PC-9 (cell line): ENCODE measurements at regions not wholly inside any gene's neighbourhood (a gene's known extent, or its start where the extent isn't known, plus 50 kb on each side); places are given as distances from the start of the nearest gene placed in this dataset.

Experiments
- CTCF ChIP-seq: fragments of 200-600 bp; sonication (generic); conservative IDR thresholded peaks from 2 replicates; pipeline ENCODE4 v1.6.1; 2017; ENCODE audit warnings: mixed run types, antibody characterized with exemption, mild to moderate bottlenecking, moderate library complexity
- EZH2 ChIP-seq: fragments of 200-600 bp; sonication (generic); IDR thresholded peaks from 2 replicates; pipeline ENCODE4 v1.8.0; 2017; ENCODE audit warnings: antibody characterized with exemption, low read depth

GRCh38 chr4:102169345-102169744, 175.9 kb downstream of the SLC39A8 start:
- TF ChIP-seq CTCF: no peak
- TF ChIP-seq EZH2: no peak
